Transverse colon (tissue), 4 donors: ENCODE measurements at regions not wholly inside any gene's neighbourhood (a gene's known extent, or its start where the extent isn't known, plus 50 kb on each side); places are given as distances from the start of the nearest gene placed in this dataset.

Experiments
- DNase-seq: peaks from one replicate; pipeline ENCODE4 v3.0.0-alpha.2; 2019
- H3K27ac ChIP-seq, 4 donors: fragments of 200-600 bp; sonication (generic); 2 replicates each; pipeline ENCODE4 v1.5.1; 2016 to 2018; ENCODE audit warnings: inconsistent platforms in 4 of 4
- H3K27me3 ChIP-seq: fragments of 200-600 bp; sonication (generic); 2 replicates; pipeline ENCODE4 v1.5.1; 2017; ENCODE audit warnings: inconsistent platforms
- H3K36me3 ChIP-seq, 4 donors: fragments of 200-600 bp; sonication (generic); 2 replicates each; pipeline ENCODE4 v1.5.1; 2017 to 2019; ENCODE audit warnings: inconsistent platforms in 4 of 4
- H3K4me1 ChIP-seq, 4 donors: fragments of 200-600 bp; sonication (generic); 2 replicates each; pipeline ENCODE4 v1.5.1; 2017 to 2020; ENCODE audit warnings: inconsistent platforms in 4 of 4
- H3K4me3 ChIP-seq, 4 donors: fragments of 200-600 bp; sonication (generic); 1 replicate in 1 of 4; 2 replicates in 3 of 4; pipeline versions ENCODE4 v1.5.1 to v1.6.1; 2017 to 2019; ENCODE audit warnings: inconsistent platforms in 4 of 4
- H3K9me3 ChIP-seq, 2 donors: fragments of 200-600 bp; sonication (generic); 2 replicates each; pipeline ENCODE4 v1.5.1; 2017 to 2019; ENCODE audit warnings: inconsistent platforms in 2 of 2
- CTCF ChIP-seq, 5 experiments: fragments of 200-600 bp in 3 of 5; fragments of 450-650 bp in 2 of 5; sonication (generic) in 3 of 5; IDR thresholded peaks; 1 replicate in 2 of 5; 2 replicates in 3 of 5; pipeline ENCODE4 v1.5.1; 2016 to 2017; ENCODE audit warnings: antibody characterized with exemption in 5 of 5, inconsistent platforms in 3 of 5, mild to moderate bottlenecking in 2 of 5, moderate library complexity in 1 of 5
- EP300 ChIP-seq: sonication (generic); formaldehyde crosslinking; IDR thresholded peaks from one replicate; pipeline ENCODE4 v1.6.1; 2017; ENCODE audit warnings: antibody characterized with exemption, low read depth
- POLR2A ChIP-seq: fragments of 450-650 bp; IDR thresholded peaks from one replicate; pipeline ENCODE4 v1.6.1; 2016; ENCODE audit warnings: antibody characterized with exemption, mild to moderate bottlenecking, moderate library complexity
- POLR2AphosphoS5 ChIP-seq, 3 donors: sonication (generic); formaldehyde crosslinking; IDR thresholded peaks; one replicate each; pipeline ENCODE4 v1.6.1; 2016; ENCODE audit warnings: antibody characterized with exemption in 3 of 3
- WGBS, 2 donors: methylation state at CpG; one replicate each; pipeline ENCODE4 v1.1.5; 2018; ENCODE audit warnings: low coverage in 1 of 2; 5-methylcytosine and 5-hydroxymethylcytosine counted together
- in situ Hi-C, 4 donors: fragments of 200-750 bp; cut with MboI; loops; one replicate each; pipeline versions ENCODE4 v1.15.0 to v1.15.1; 2017; ENCODE audit warnings: low sequenced_read_pairs in 3 of 4, low pct_ligation_motif_present in 1 of 4, low pct_unique_long_range_greater_than_20kb in 1 of 4
- intact Hi-C: fragments of 100-400 bp; cut with DNase I; formaldehyde crosslinking; loops from one replicate; pipeline ENCODE4 v1.15.1; 2023; ENCODE audit warnings: low total_unique reads

- in situ Hi-C loops = no loop called here
- WGBS, 2 donors = 42 to 65% methylated on average over 2 to 3 of the region's 3 CpGs
- Histone ChIP-seq H3K9me3 (no peaks in the 10 kb centered on the region), H3K4me3 (no peak overlapping the region), H3K4me1 (no peaks in the 10 kb centered on the region), H3K27me3 (no peaks in the 10 kb centered on the region), H3K36me3 (no peaks in the 10 kb centered on the region), H3K27ac (no peak overlapping the region)
- no peak for DNase-seq
- no peak for TF ChIP-seq CTCF (IDR thresholded peaks at IDR 0.05)
- TF ChIP-seq POLR2AphosphoS5 (IDR thresholded peaks at IDR 0.05) = no peak
- no peak for TF ChIP-seq EP300
- no peak for TF ChIP-seq POLR2A
- intact Hi-C loops = no loop called here
These were observed 444.7 kb upstream of the RPS6KA3 start for GRCh38 chrX:20711366-20711765.

- no peak for DNase-seq
- Histone ChIP-seq H3K27me3 (no peaks in the 10 kb centered on the region), H3K9me3 (no peaks in the 10 kb centered on the region), H3K27ac (no peak overlapping the region), H3K4me1 (no peaks in the 10 kb centered on the region), H3K4me3 (no peak overlapping the region), H3K36me3 (no peaks in the 10 kb centered on the region)
- intact Hi-C loops = no loop called here
- WGBS, 2 donors = 61% methylated on average over 2 of the region's 2 CpGs; no CpG with 5 or more reads in 1 of the 2 donors
- in situ Hi-C loops = no loop called here
- TF ChIP-seq CTCF (IDR thresholded peaks at IDR 0.05) (no peak), POLR2AphosphoS5 (IDR thresholded peaks at IDR 0.05) (no peak), EP300 (no peak), POLR2A (no peak)
These were observed 426.4 kb upstream of the RPS6KA3 start for GRCh38 chrX:20693078-20693477.

GRCh38 chrX:20686256-20686655, 419.5 kb upstream of the RPS6KA3 start:
- Histone ChIP-seq H3K27ac (no peak overlapping the region), H3K4me1 (no peaks in the 10 kb centered on the region), H3K4me3 (no peak overlapping the region), H3K36me3 (no peaks in the 10 kb centered on the region), H3K27me3 (no peaks in the 10 kb centered on the region), H3K9me3 (no peaks in the 10 kb centered on the region)
- intact Hi-C loops (loop anchor here (10.0 kb wide), 1 partner anchor 1849 kb away; no protein-coding TSS in a partner anchor), in situ Hi-C loops (no loop called here)
- no peak for DNase-seq
- WGBS, 2 donors = 70 to 92% methylated on average over 4 to 7 of the region's 7 CpGs
- no peak for TF ChIP-seq CTCF (IDR thresholded peaks at IDR 0.05)
- no peak for TF ChIP-seq POLR2A
- no peak for TF ChIP-seq EP300
- TF ChIP-seq POLR2AphosphoS5 (IDR thresholded peaks at IDR 0.05) = no peak

- in situ Hi-C loops = no loop called here
- Histone ChIP-seq H3K9me3 (no peaks in the 10 kb centered on the region), H3K36me3 (no peaks in the 10 kb centered on the region), H3K27ac (no peak overlapping the region), H3K4me1 (no peaks in the 10 kb centered on the region), H3K4me3 (no peak overlapping the region), H3K27me3 (no peaks in the 10 kb centered on the region)
- intact Hi-C loops = loop anchor here (10.0 kb wide), 1 partner anchor 1849 kb away; no protein-coding TSS in a partner anchor
- TF ChIP-seq POLR2A = no peak
- TF ChIP-seq CTCF (IDR thresholded peaks at IDR 0.05) = no peak
- TF ChIP-seq POLR2AphosphoS5 (IDR thresholded peaks at IDR 0.05) = no peak
- TF ChIP-seq EP300 = no peak
- no peak for DNase-seq
- 82% methylated on average over 5 of the region's 5 CpGs; no CpG with 5 or more reads in 1 of the 2 donors for WGBS, 2 donors
These were observed 418.9 kb upstream of the RPS6KA3 start for GRCh38 chrX:20685652-20686051.
